Mesenchymal stem cell (in vitro differentiated cells and primary cell): ENCODE measurements at regions not wholly inside any gene's neighbourhood (a gene's known extent, or its start where the extent isn't known, plus 50 kb on each side); places are given as distances from the start of the nearest gene placed in this dataset.

Source experiments
- DNase-seq: peaks from one replicate; pipeline ENCODE4 v3.0.0-alpha.2; 2013
- H2AFZ ChIP-seq: one replicate; pipeline ENCODE4 v1.6.1; 2013; ENCODE audit warnings: low read depth, mild to moderate bottlenecking, control low read depth, inconsistent platforms, low read length, moderate library complexity
- H2AK5ac ChIP-seq: 2 replicates; pipeline ENCODE4 v1.6.1; 2013; ENCODE audit warnings: low read length, moderate library complexity, mild to moderate bottlenecking, inconsistent platforms; ENCODE audit not compliant: severe bottlenecking
- H2BK120ac ChIP-seq: one replicate; pipeline ENCODE4 v1.6.1; 2013; ENCODE audit warnings: low read depth, mild to moderate bottlenecking, inconsistent platforms, low read length, moderate library complexity
- H2BK12ac ChIP-seq, 2 experiments: one replicate each; pipeline ENCODE4 v1.6.1; 2013; ENCODE audit warnings: inconsistent platforms in 2 of 2, low read length in 2 of 2, mild to moderate bottlenecking in 2 of 2, moderate library complexity in 2 of 2, control low read depth in 1 of 2
- H2BK15ac ChIP-seq: one replicate; pipeline ENCODE4 v1.6.1; 2013; ENCODE audit warnings: mild to moderate bottlenecking, low read depth, inconsistent platforms; ENCODE audit not compliant: poor library complexity, severe bottlenecking
- H2BK5ac ChIP-seq: 2 replicates; pipeline ENCODE4 v1.6.1; 2013; ENCODE audit warnings: low read depth, mild to moderate bottlenecking, low read length, control low read depth, inconsistent platforms; ENCODE audit not compliant: poor library complexity, severe bottlenecking
- H3K14ac ChIP-seq, 2 experiments: one replicate each; pipeline ENCODE4 v1.6.1; 2013; ENCODE audit warnings: inconsistent platforms in 2 of 2, low read length in 2 of 2, control low read depth in 1 of 2, mild to moderate bottlenecking in 1 of 2, moderate library complexity in 1 of 2
- H3K18ac ChIP-seq, 2 experiments: one replicate each; pipeline ENCODE4 v1.6.1; 2013; ENCODE audit warnings: inconsistent platforms in 2 of 2, low read length in 2 of 2, control low read depth in 1 of 2, low read depth in 1 of 2, mild to moderate bottlenecking in 1 of 2
- H3K23ac ChIP-seq, 2 experiments: one replicate each; pipeline ENCODE4 v1.6.1; 2013; ENCODE audit warnings: inconsistent platforms in 2 of 2, low read length in 2 of 2, mild to moderate bottlenecking in 2 of 2, moderate library complexity in 2 of 2, control low read depth in 1 of 2
- H3K27ac ChIP-seq: 2 replicates; pipeline ENCODE4 v1.5.1; 2013; ENCODE audit warnings: mild to moderate bottlenecking, moderate library complexity, low read length, control low read depth, inconsistent platforms; ENCODE audit not compliant: poor library complexity, severe bottlenecking
- H3K27me3 ChIP-seq, 2 experiments: 2 replicates each; pipeline versions ENCODE4 v1.6.1 to v1.7.0; 2013; ENCODE audit warnings: low read length in 2 of 2, mild to moderate bottlenecking in 2 of 2, moderate library complexity in 2 of 2, control low read depth in 1 of 2, inconsistent platforms in 1 of 2; ENCODE audit not compliant: control insufficient read depth in 1 of 2, insufficient read depth in 1 of 2
- H3K36me3 ChIP-seq, 2 experiments: 2 replicates each; pipeline versions ENCODE4 v1.6.1 to v1.7.0; 2013; ENCODE audit warnings: low read length in 2 of 2, control low read depth in 1 of 2, inconsistent platforms in 1 of 2, low read depth in 1 of 2, mild to moderate bottlenecking in 1 of 2; ENCODE audit not compliant: insufficient read depth in 2 of 2, control insufficient read depth in 1 of 2
- H3K4ac ChIP-seq, 2 experiments: one replicate each; pipeline ENCODE4 v1.6.1; 2013; ENCODE audit warnings: inconsistent platforms in 2 of 2, low read length in 2 of 2, mild to moderate bottlenecking in 2 of 2, moderate library complexity in 2 of 2, control low read depth in 1 of 2, low read depth in 1 of 2
- H3K4me1 ChIP-seq: 2 replicates; pipeline ENCODE4 v1.6.1; 2013; ENCODE audit warnings: low read depth, low read length, control low read depth; ENCODE audit not compliant: control insufficient read depth, insufficient read depth
- H3K4me2 ChIP-seq: 2 replicates; pipeline ENCODE4 v1.6.1; 2013; ENCODE audit warnings: low read length, mild to moderate bottlenecking, inconsistent platforms; ENCODE audit not compliant: poor library complexity, severe bottlenecking
- H3K4me3 ChIP-seq, 2 experiments: 2 replicates each; pipeline versions ENCODE4 v1.5.1 to v1.7.0; 2013; ENCODE audit warnings: low read length in 2 of 2, mild to moderate bottlenecking in 2 of 2, control low read depth in 1 of 2, low read depth in 1 of 2; ENCODE audit not compliant: insufficient read depth in 1 of 2
- H3K79me1 ChIP-seq: replicated peaks from 2 replicates; pipeline ENCODE4 v1.6.1; 2013; ENCODE audit warnings: mild to moderate bottlenecking, control low read depth, low read length, inconsistent platforms; ENCODE audit not compliant: poor library complexity, severe bottlenecking
- H3K9ac ChIP-seq: 2 replicates; pipeline ENCODE4 v1.7.0; 2013; ENCODE audit warnings: mild to moderate bottlenecking, low read length, moderate library complexity
- H3K9me3 ChIP-seq: 2 replicates; pipeline ENCODE4 v1.7.0; 2013; ENCODE audit warnings: mild to moderate bottlenecking, low read length; ENCODE audit not compliant: control insufficient read depth
- H4K8ac ChIP-seq: one replicate; pipeline ENCODE4 v1.6.1; 2013; ENCODE audit warnings: inconsistent platforms, mild to moderate bottlenecking, low read length, moderate library complexity
- H4K91ac ChIP-seq: one replicate; pipeline ENCODE4 v1.6.1; 2013; ENCODE audit warnings: mild to moderate bottlenecking, low read length, inconsistent platforms
- WGBS: methylation state at CpG from one replicate; pipeline ENCODE4 v1.1.7; 2013; ENCODE audit warnings: mixed read lengths; 5-methylcytosine and 5-hydroxymethylcytosine counted together

GRCh38 chr14:78086342-78086741 lies 83.8 kb upstream of the NRXN3 start:
- no peak overlapping the region for H3K18ac ChIP-seq
- no peaks in the 10 kb centered on the region for H3K9me3 ChIP-seq
- no peak overlapping the region for H3K23ac ChIP-seq
- no peaks in the 10 kb centered on the region for H3K4me1 ChIP-seq
- DNase-seq, result no peak
- no peak overlapping the region for H2BK15ac ChIP-seq
- H3K27ac ChIP-seq, result no peak overlapping the region
- peaks cover 0 to 12% of the 10 kb centered on the region in 2 experiments for H3K27me3 ChIP-seq
- H3K4me2 ChIP-seq, result no peak overlapping the region
- H3K36me3 ChIP-seq, result no peaks in the 10 kb centered on the region
- 46% methylated on average over 3 of the region's 4 CpGs for WGBS
- no peak overlapping the region for H2BK120ac ChIP-seq
- H4K91ac ChIP-seq, result no peak overlapping the region
- no peak overlapping the region for H2AK5ac ChIP-seq
- H4K8ac ChIP-seq, result no peak overlapping the region
- no peaks in the 10 kb centered on the region for H3K79me1 ChIP-seq
- H3K4ac ChIP-seq, result no peak overlapping the region
- no peak overlapping the region for H3K14ac ChIP-seq
- no peak overlapping the region for H3K9ac ChIP-seq
- H2AFZ ChIP-seq, result no peak overlapping the region
- no peak overlapping the region for H3K4me3 ChIP-seq
- no peak overlapping the region for H2BK12ac ChIP-seq
- H2BK5ac ChIP-seq, result no peak overlapping the region

DNA sequence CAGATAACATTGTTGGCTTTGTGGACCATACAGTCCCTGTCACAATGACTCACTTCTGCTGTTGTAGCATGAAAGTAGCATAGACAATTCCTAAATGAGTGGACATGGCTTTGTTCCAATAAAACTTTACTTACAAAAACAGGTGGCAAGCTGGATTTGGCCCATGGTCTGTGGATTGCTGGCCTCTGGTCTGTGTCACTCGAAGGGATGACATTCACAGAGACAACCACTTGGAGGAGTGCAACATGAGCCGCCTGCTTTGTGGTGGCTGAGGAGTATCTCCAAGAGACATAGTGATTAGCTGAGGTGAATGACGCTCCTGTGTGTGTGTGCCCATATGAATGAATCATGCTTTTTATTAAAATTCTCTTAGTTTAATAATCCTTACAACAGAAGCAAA lies 81.3 kb upstream of the NRXN3 start:
- no peak overlapping the region for H3K23ac ChIP-seq
- 56% methylated on average over 2 of the region's 3 CpGs for WGBS
- no peak overlapping the region for H2AFZ ChIP-seq
- no peaks in the 10 kb centered on the region for H3K9me3 ChIP-seq
- no peak overlapping the region for H2AK5ac ChIP-seq
- no peak overlapping the region for H2BK5ac ChIP-seq
- DNase-seq, result no peak
- no peak overlapping the region for H3K4ac ChIP-seq
- H3K9ac ChIP-seq, result no peak overlapping the region
- no peak overlapping the region for H3K4me3 ChIP-seq
- no peak overlapping the region for H4K91ac ChIP-seq
- no peak overlapping the region for H3K14ac ChIP-seq
- no peak overlapping the region for H3K18ac ChIP-seq
- no peak overlapping the region for H3K4me2 ChIP-seq
- peaks cover 0 to 5% of the 10 kb centered on the region in 2 experiments for H3K27me3 ChIP-seq
- no peak overlapping the region for H2BK12ac ChIP-seq
- H2BK120ac ChIP-seq, result no peak overlapping the region
- no peaks in the 10 kb centered on the region for H3K4me1 ChIP-seq
- H3K36me3 ChIP-seq, result no peaks in the 10 kb centered on the region
- H4K8ac ChIP-seq, result no peak overlapping the region
- H3K79me1 ChIP-seq, result no peaks in the 10 kb centered on the region
- H3K27ac ChIP-seq, result no peak overlapping the region
- H2BK15ac ChIP-seq, result no peak overlapping the region

GRCh38 chr14:78090864-78091263 lies 79.3 kb upstream of the NRXN3 start:
- no peaks in the 10 kb centered on the region for H3K36me3 ChIP-seq
- no peak overlapping the region for H3K9ac ChIP-seq
- peaks cover 0 to 9% of the 10 kb centered on the region in 2 experiments for H3K27me3 ChIP-seq
- no peak overlapping the region for H2BK120ac ChIP-seq
- H4K91ac ChIP-seq, result no peak overlapping the region
- no peaks in the 10 kb centered on the region for H3K9me3 ChIP-seq
- no peak overlapping the region for H2BK5ac ChIP-seq
- H3K18ac ChIP-seq, result no peak overlapping the region
- no peak overlapping the region for H2BK15ac ChIP-seq
- no peak overlapping the region for H3K27ac ChIP-seq
- H3K4ac ChIP-seq, result no peak overlapping the region
- no peak overlapping the region for H3K23ac ChIP-seq
- H3K14ac ChIP-seq, result no peak overlapping the region
- no peak overlapping the region for H2AK5ac ChIP-seq
- no peak for DNase-seq
- no peak overlapping the region for H3K4me3 ChIP-seq
- H3K4me2 ChIP-seq, result no peak overlapping the region
- no peaks in the 10 kb centered on the region for H3K79me1 ChIP-seq
- H2AFZ ChIP-seq, result no peak overlapping the region
- no peak overlapping the region for H4K8ac ChIP-seq
- no peaks in the 10 kb centered on the region for H3K4me1 ChIP-seq
- 81% methylated on average over 8 of the region's 8 CpGs for WGBS
- no peak overlapping the region for H2BK12ac ChIP-seq

DNA sequence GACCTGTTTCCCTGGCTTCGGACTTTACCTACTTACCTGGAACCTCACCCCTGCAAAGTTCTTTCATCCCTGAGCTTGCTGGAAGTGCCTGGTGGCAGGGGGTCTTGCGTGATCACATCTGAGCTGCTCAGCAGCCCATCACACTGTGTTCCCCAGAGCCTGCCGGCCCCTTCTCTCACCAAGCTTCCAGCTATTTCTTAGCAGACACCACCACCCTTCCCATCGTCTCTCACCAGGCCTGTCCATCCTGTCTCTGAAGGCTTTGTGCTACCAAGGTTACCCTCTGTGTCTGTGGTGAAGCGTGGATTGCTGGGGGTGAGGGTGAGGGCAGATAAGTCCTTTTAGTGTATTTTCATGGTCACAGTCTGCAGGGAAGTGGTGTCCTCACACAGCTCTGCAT lies 78.8 kb upstream of the NRXN3 start:
- H3K14ac ChIP-seq, result no peak overlapping the region
- no peak overlapping the region for H2AFZ ChIP-seq
- H3K27me3 ChIP-seq, result peaks cover 0 to 9% of the 10 kb centered on the region in 2 experiments
- H3K36me3 ChIP-seq, result no peaks in the 10 kb centered on the region
- no peaks in the 10 kb centered on the region for H3K79me1 ChIP-seq
- no peak overlapping the region for H3K9ac ChIP-seq
- no peak overlapping the region for H4K91ac ChIP-seq
- no peak overlapping the region for H3K4ac ChIP-seq
- H3K4me2 ChIP-seq, result no peak overlapping the region
- H3K27ac ChIP-seq, result no peak overlapping the region
- H3K4me1 ChIP-seq, result no peaks in the 10 kb centered on the region
- H2BK120ac ChIP-seq, result no peak overlapping the region
- H2BK12ac ChIP-seq, result no peak overlapping the region
- no peak for DNase-seq
- no peak overlapping the region for H3K23ac ChIP-seq
- no peak overlapping the region for H4K8ac ChIP-seq
- no peak overlapping the region for H2AK5ac ChIP-seq
- no peak overlapping the region for H3K4me3 ChIP-seq
- no peak overlapping the region for H3K18ac ChIP-seq
- no peaks in the 10 kb centered on the region for H3K9me3 ChIP-seq
- no peak overlapping the region for H2BK15ac ChIP-seq
- 83% methylated on average over 4 of the region's 5 CpGs for WGBS
- no peak overlapping the region for H2BK5ac ChIP-seq
